HepG2 (cell line): ENCODE measurements at regions not wholly inside any gene's neighbourhood (a gene's known extent, or its start where the extent isn't known, plus 50 kb on each side); places are given as distances from the start of the nearest gene placed in this dataset.

Source experiments
- ATAC-seq: fragments of 200-7000 bp; cut with Tn5 transposase; 3 replicates; pipeline ENCODE4 v1.9.1; 2020; ENCODE audit warnings: mild to moderate bottlenecking, moderate library complexity
- BruUV-seq: library from RNA; stranded (reverse); fragments of 400-500 nt; replicated peaks from 2 replicates; lab custom pipeline; 2021; lab: Mats Ljungman, UMichigan
- CTCF ChIA-PET: fragments of 300-600 bp; formaldehyde crosslinking; extraction: SDS; loops from one replicate; lab custom pipeline; 2021; ENCODE audit warnings: low total read pairs, inconsistent platforms, low intra/inter-chr PET ratio; lab: Yijun Ruan, JAX
- POLR2A ChIA-PET: fragments of 350-600 bp; sonication (Branson Sonifier 250); formaldehyde crosslinking; loops from one replicate; lab custom pipeline; 2020; ENCODE audit warnings: antibody characterized with exemption, inconsistent platforms; lab: Yijun Ruan, JAX
- DNase-seq: peaks from one replicate; pipeline ENCODE4 v3.0.0-alpha.2; 2015; ENCODE audit warnings: low spot score
- FAIRE-seq: peaks from 3 replicates; lab custom pipeline; 2011; peaks lifted over from hg19 to GRCh38; lab: Jason Lieb, UNC
- H2AFZ ChIP-seq: one replicate; pipeline ENCODE4 v1.6.1; 2011; ENCODE audit warnings: low read length, inconsistent platforms
- H3K27ac ChIP-seq: fragments of 300-600 bp; 3 replicates; pipeline ENCODE4 v1.8.0; 2011; ENCODE audit warnings: mixed run types, mild to moderate bottlenecking, mixed read lengths, low read length, inconsistent platforms; ENCODE audit not compliant: insufficient read depth; ENCODE audit errors: extremely low read length
- H3K27me3 ChIP-seq, 2 experiments: fragments of 200-600 bp in 1 of 2; 2 replicates in 1 of 2; 3 replicates in 1 of 2; pipeline versions ENCODE4 v1.6.0 to v1.8.0; 2011; ENCODE audit warnings: low read length in 2 of 2, mild to moderate bottlenecking in 2 of 2, moderate library complexity in 2 of 2, inconsistent platforms in 1 of 2; ENCODE audit not compliant: insufficient read depth in 2 of 2, control insufficient read depth in 1 of 2
- H3K36me3 ChIP-seq, 2 experiments: fragments of 200-600 bp in 1 of 2; replicated peaks in 1 of 2; 2 replicates in 1 of 2; 3 replicates in 1 of 2; pipeline versions ENCODE4 v1.5.1 to v1.8.0; 2011; ENCODE audit warnings: low read length in 2 of 2, inconsistent platforms in 1 of 2; ENCODE audit not compliant: insufficient read depth in 2 of 2, control insufficient read depth in 1 of 2
- H3K4me1 ChIP-seq: 2 replicates; pipeline ENCODE4 v1.5.1; 2012; ENCODE audit warnings: low read length, inconsistent platforms; ENCODE audit not compliant: insufficient read depth
- H3K4me2 ChIP-seq: 2 replicates; pipeline ENCODE4 v1.6.0; 2011; ENCODE audit warnings: low read depth, low read length, inconsistent platforms
- H3K4me3 ChIP-seq, 3 experiments: fragments of 200-600 bp in 1 of 3; sonication (generic), shearing (Covaris generic) in 1 of 3; replicated peaks in 1 of 3; 2 replicates each; pipeline ENCODE4 v1.5.1; 2011 to 2016; ENCODE audit warnings: low read length in 3 of 3, inconsistent platforms in 2 of 3, low read depth in 2 of 3, mild to moderate bottlenecking in 2 of 3, control low read depth in 1 of 3, mixed read lengths in 1 of 3; ENCODE audit not compliant: insufficient read depth in 1 of 3
- H3K79me2 ChIP-seq: one replicate; pipeline ENCODE4 v1.6.1; 2011; ENCODE audit warnings: low read length, inconsistent platforms; ENCODE audit not compliant: insufficient read depth
- H3K9ac ChIP-seq: 2 replicates; pipeline ENCODE4 v1.6.0; 2011; ENCODE audit warnings: mild to moderate bottlenecking, low read depth, low read length, inconsistent platforms; ENCODE audit not compliant: insufficient read depth
- H3K9me3 ChIP-seq: 2 replicates; pipeline ENCODE4 v1.5.1; 2012; ENCODE audit warnings: mild to moderate bottlenecking, low read length
- H4K20me1 ChIP-seq: 2 replicates; pipeline ENCODE4 v1.6.0; 2011; ENCODE audit warnings: inconsistent platforms, mild to moderate bottlenecking, low read length, moderate library complexity; ENCODE audit not compliant: insufficient read depth
- LRRFIP1 ChIP-seq: sonication (generic); formaldehyde crosslinking; conservative IDR thresholded peaks from 2 replicates; pipeline ENCODE4 v1.4.0; 2020; ENCODE audit warnings: missing genetic modification reagents
- MEF2D ChIP-seq: sonication (generic); formaldehyde crosslinking; IDR thresholded peaks from 2 replicates; pipeline ENCODE4 v1.5.1; 2020; ENCODE audit warnings: mild to moderate bottlenecking, missing genetic modification reagents
- MTERF4 ChIP-seq: sonication (generic); formaldehyde crosslinking; IDR thresholded peaks from 2 replicates; pipeline ENCODE4 v1.8.0; 2023; ENCODE audit warnings: mild to moderate bottlenecking, missing genetic modification reagents
- ZBTB44 ChIP-seq: sonication (generic); formaldehyde crosslinking; IDR thresholded peaks from 2 replicates; pipeline ENCODE4 v1.4.0; 2020; ENCODE audit warnings: missing genetic modification reagents
- ZNF674 ChIP-seq: sonication (generic); formaldehyde crosslinking; IDR thresholded peaks from 2 replicates; pipeline ENCODE4 v1.5.0; 2020; ENCODE audit warnings: low read depth, mild to moderate bottlenecking, missing genetic modification reagents
- ZNF691 ChIP-seq: sonication (generic); formaldehyde crosslinking; IDR thresholded peaks from 2 replicates; pipeline ENCODE4 v1.4.0; 2020; ENCODE audit warnings: missing genetic modification reagents, low read depth, mild to moderate bottlenecking, borderline replicate concordance
- ZNF747 ChIP-seq: sonication (generic); formaldehyde crosslinking; IDR thresholded peaks from 2 replicates; pipeline ENCODE4 v1.8.1; 2023; ENCODE audit warnings: missing genetic modification reagents, mild to moderate bottlenecking, borderline replicate concordance
- ZNF816 ChIP-seq: sonication (generic); formaldehyde crosslinking; IDR thresholded peaks from 2 replicates; pipeline ENCODE4 v1.8.0; 2022; ENCODE audit warnings: missing genetic modification reagents, mild to moderate bottlenecking, borderline replicate concordance
- ZSCAN9 ChIP-seq: IDR thresholded peaks from 2 replicates; pipeline ENCODE4 v1.6.1; 2016; ENCODE audit warnings: borderline replicate concordance
- WGBS: methylation state at CpG from one replicate; pipeline ENCODE4 v1.1.6; 2017; ENCODE audit warnings: low lambda C conversion rate; 5-methylcytosine and 5-hydroxymethylcytosine counted together
- in situ Hi-C: cut with HindIII; loops from 2 replicates; pipeline ENCODE4 v1.10.0; 2017; ENCODE audit warnings: low pct_unique_long_range_greater_than_20kb; ENCODE audit not compliant: extremely low pct_ligation_motif_present
- intact Hi-C: fragments of 100-400 bp; cut with micrococcal nuclease; formaldehyde crosslinking; loops from one replicate; pipeline ENCODE4 v1.10.0; 2022; ENCODE audit not compliant: unreplicated experiment

DNA sequence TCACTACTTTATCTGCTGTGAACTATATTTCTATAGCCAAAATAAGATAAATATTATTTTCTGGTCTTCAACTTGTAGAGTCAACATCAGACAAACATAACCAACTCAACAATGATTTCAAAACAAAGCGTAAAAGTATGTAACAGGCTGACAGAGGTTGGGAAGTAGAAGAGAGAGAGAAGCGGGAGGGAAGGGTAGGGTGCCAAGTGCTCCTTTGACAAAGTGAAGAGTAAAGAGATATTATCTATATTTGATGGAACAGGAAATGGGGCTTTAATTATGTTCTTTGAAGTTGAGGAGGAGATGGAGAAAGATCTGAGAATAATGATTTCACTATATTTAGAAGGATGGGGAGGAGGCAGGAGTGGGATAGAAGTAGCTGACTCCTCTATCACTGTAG lies 70.1 kb downstream of the DNTTIP2 start:
- no peak for DNase-seq
- no peak for ATAC-seq
- Histone ChIP-seq H3K4me1 (peaks cover 18% of the 10 kb centered on the region), H3K36me3 (no peaks in the 10 kb centered on the region), H3K27ac (no peak overlapping the region), H3K9ac (no peak overlapping the region), H3K27me3 (no peaks in the 10 kb centered on the region), H2AFZ (no peak overlapping the region), H3K4me3 (no peak overlapping the region), H3K79me2 (no peaks in the 10 kb centered on the region), H3K4me2 (no peak overlapping the region), H3K9me3 (peaks cover 6% of the 10 kb centered on the region), H4K20me1 (no peaks in the 10 kb centered on the region)
- 98% methylated on average over 2 of the region's 2 CpGs for WGBS
- CTCF ChIA-PET = no interaction called here
- intact Hi-C loops = no loop called here
- POLR2A ChIA-PET = no interaction called here
- TF ChIP-seq ZSCAN9 (CRISPR knock-in tag) (no peak), ZNF674 (no peak), ZBTB44 (no peak), ZNF691 (CRISPR knock-in tag) (no peak), ZNF747 (CRISPR knock-in tag) (no peak)
- no peak for FAIRE-seq
- no TSS peak for BruUV-seq
- in situ Hi-C loops = no loop called here

- BruUV-seq = no TSS peak
- H4K20me1 ChIP-seq = no peaks in the 10 kb centered on the region
- ChIA-PET POLR2A (no interaction called here), CTCF (no interaction called here)
- FAIRE-seq (no peak), ATAC-seq (no peak), DNase-seq (no peak)
- WGBS = 98% methylated on average over 2 of the region's 2 CpGs
- H3K4me1 ChIP-seq = peaks cover 17% of the 10 kb centered on the region
- H3K79me2 ChIP-seq = no peaks in the 10 kb centered on the region
- H3K9ac ChIP-seq = no peak overlapping the region
- H3K4me2 ChIP-seq = no peak overlapping the region
- no peak overlapping the region for H2AFZ ChIP-seq
- in situ Hi-C loops (no loop called here), intact Hi-C loops (no loop called here)
- no peaks in the 10 kb centered on the region for H3K27me3 ChIP-seq
- H3K36me3 ChIP-seq = no peaks in the 10 kb centered on the region
- H3K4me3 ChIP-seq = no peak overlapping the region
- H3K27ac ChIP-seq = no peak overlapping the region
- H3K9me3 ChIP-seq = peaks cover 6% of the 10 kb centered on the region
- TF ChIP-seq LRRFIP1 (CRISPR knock-in tag) (no peak), MTERF4 (CRISPR knock-in tag) (no peak), ZNF816 (no peak), MEF2D (CRISPR knock-in tag) (no peak)
Observed at GRCh38 chr1:93807311-93807930, 71.6 kb downstream of the DNTTIP2 start.
